ENCODE measurements at regions not wholly inside any gene's neighbourhood (a gene's known extent, or its start where the extent isn't known, plus 50 kb on each side); places are given as distances from the start of the nearest gene placed in this dataset.

DNA sequence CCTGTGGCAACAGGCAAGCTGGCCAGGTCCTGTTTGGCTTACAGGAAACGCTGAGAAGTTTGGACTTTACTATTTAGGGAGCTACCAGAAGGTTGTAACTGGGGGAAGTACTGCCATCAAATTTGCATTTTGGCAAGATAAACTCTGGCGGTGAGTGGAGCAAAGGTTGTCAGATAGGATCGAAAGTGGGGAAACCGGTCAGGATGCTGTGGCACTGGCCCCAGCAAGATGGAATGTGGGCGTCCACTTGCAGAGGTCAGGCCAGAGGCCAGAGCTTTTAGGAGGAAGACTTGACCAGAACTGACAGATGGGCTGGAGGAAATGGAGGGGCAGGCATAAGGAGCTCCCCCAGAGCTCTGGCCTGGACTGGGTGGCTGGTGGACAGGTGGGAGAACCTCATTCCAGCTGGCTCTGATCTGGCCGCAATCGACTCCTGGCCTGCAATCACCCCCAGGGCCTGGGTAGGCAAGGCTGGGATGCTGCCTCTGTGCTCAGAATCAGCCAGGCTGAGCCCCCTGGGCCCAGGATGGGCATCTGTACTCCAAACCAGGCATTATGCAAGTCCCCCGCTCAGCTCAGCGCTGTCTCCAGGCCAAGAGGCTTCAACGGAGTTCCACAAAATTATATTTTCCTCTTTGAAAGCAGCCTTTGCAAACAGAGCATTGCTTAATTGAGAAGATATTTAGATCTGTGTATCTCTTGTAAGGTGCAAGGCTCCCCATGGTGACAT is 178.3 kb upstream of the NECTIN1 start:
- peak; percentile 68 for DNase-seq (ENCODE audit: low spot score)

DNA sequence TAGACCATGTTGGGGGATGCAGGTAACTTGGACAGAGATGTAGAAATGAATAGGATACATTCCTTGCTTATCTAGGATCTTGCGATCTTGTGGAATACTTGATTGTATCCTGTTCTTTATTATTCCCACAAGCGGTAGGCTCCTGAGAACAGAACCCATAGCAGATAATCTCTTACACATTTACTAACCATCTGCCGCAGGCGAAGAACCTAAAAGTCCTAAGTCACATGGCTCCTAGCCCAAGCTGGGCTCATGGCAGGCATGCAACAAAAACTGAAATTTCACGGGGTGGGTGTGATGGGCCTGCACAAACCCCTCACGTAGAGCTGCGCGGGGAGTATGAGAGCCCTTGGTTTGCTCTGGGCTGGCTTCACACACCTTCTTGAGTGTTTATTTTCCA is 177.4 kb upstream of the NECTIN1 start:
- no peak for DNase-seq (ENCODE audit: low spot score)

DNA sequence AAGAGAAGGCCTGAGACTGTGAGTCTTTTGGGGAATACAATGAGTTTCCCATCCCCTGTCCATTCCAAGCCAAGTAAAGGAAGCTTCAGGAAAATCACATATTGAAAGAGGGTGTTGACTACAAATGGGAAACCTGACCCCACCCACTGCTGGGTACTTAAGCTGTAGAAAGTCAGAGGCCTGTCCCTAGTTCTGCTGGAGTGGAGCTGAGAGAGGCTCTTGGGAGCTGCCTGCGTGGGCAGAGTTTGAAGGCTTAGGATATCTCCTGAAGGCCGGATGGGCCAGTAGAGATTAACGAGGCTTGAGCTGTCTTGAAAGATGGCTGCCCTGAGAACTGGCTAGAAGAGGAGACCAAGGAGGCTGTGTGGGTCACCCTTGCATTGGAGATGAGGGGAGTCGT is 176.2 kb upstream of the NECTIN1 start:
- DNase-seq (ENCODE audit: low spot score): no peak

DNA sequence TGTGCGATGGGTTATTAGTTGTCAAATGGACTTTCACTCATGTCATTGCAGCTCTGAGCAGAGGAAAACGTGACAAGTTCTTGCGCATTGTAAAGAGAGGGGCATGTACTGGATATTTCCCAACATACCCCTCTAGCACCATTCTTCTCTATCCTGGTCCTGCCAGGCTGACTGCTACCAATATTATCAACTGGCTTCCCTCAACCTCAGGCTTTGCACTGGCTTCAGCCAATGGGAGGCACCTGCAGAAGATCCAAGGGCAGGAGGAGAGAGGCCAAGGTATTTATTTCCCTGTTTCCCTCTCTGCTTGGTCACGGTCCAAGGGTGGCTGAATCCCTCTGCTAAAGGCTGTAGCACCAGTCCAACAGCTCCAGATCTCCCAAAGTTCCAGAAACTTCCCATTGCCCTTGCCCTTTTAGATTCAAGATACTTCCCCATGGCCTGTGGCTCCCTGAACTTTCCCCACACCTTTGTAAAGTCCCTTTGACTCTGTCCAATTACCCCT is 175.6 kb upstream of the NECTIN1 start:
- DNase-seq (ENCODE audit: low spot score): no peak

DNA sequence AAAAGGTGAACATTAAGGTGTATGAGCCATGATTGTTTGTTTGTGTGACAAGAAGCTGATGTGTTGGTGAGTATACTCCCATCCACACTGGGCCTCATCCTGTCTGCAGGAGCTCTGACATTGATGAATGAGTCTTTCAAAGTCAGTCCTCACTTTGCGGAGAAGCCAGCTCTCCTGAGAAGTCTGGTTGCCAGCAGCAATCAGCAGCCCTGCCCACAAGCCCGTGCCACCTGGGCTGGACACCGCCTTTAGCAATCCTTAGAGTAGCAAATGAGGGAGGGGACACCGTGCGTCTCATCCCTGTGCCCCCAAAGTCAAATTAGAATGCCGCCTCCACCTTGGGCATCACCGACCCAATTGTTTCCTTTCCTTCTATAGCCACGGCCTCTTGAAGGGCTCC is 174.8 kb upstream of the NECTIN1 start:
- no peak for DNase-seq (ENCODE audit: low spot score)

DNA sequence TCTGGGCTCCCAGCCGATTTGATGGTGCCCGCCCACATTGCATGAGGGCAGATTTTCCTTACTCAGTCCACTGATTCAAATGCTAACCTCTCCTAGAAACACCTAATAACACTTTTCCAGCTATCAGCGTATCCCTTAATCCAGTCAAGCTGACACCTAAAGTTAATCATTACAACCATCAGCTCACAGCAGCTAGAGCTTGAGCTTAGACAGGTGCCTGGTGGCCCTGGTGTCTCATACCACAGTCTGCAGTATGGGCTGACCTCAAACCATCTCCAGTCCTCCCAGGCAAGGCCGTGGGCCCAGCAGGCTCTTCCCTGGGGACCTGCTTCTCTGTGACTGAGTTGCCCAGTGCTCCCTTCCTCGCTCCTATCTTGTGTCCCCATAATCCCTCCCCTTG is 174.4 kb upstream of the NECTIN1 start:
- no peak for DNase-seq (ENCODE audit: low spot score)

DNA sequence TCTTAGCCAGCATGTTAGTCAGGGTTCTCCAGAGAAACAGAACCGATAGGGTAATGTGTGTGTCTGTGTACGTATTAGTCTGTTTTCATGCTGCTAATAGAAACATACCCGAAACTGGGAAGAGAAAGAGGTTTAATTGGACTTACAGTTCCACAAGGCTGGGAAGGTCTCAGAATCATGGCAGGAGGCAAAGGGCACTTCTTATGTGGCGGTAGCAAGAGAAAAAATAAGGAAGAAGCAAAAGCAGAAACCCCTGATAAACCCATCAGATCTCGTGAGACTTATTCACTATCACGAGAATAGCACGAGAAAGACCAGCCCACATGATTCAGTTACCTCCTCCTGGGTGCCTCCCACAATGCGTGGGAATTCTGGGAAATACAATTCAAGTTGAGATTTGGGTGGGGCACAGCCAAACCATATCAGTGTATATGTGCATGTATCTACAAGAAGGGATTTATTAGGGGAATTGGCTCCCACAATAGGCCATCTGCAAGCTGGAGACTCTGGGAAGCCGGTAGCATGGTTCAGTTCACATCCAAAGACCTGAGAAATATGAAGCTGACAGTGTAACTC is 173.7 kb upstream of the NECTIN1 start:
- no peak for DNase-seq (ENCODE audit: low spot score)

DNA sequence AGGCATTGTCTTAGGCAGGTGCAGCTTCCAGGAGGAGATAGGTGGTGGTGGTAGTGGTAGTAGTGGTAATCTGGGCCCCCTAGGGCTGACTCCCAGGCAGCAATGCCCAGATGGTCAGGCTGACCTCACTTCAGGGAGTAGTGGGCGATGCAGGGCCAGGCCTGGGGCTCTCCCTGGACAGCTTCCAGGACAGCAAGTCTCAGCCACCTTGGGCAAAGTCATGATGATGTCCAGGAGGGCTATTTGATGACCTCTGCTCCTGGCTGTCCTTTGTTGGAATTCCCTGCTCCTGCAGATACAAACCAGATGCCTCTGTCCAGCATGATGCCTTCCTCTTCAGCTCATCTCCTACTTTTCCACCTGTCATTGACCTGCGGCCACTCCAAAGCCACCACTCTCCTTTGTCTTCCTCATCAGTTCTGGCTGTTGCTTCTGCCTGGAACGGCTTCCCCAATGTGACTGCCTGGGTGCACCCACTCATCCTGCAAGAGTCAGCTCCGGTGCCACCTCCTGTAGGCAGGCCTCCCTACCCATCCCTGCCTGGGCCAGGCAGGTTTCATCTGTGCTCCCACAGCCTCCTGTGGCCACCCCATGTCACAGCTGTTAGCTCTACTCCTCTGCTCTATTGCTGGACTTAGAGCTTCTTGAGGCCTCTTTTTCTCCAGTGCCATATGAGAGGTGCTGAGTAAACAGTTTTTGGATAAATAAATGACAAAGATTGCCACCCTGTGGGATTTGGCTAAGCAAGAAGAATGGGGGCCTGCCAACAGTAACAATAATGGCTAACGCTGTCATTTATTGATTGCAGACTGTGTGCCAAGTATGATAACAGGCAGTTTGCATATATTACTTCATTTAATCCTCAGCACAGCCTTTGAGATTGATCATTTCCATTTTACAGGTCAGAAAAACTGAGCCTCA is 172.9 kb upstream of the NECTIN1 start:
- no peak for DNase-seq (ENCODE audit: low spot score)

DNA sequence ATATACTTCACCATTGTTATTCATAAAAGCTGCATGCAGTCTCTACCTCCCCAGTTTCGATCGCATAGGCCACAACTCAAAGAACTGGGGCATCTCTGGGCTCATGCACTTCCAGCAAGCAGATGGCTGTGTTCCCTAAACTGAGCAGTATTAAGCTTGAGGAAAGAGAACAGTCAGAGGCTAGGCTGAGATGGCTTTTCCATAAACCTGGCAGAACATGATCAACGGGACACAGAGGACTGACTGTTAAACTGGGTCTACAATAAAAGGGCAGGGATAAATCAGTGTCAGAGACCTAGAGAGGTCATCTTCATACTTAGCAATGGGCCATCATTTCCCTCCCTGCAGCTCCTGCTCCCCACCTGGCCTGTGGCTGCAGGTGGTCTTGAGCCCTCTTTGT is 171.0 kb upstream of the NECTIN1 start:
- DNase-seq (ENCODE audit: low spot score): no peak

DNA sequence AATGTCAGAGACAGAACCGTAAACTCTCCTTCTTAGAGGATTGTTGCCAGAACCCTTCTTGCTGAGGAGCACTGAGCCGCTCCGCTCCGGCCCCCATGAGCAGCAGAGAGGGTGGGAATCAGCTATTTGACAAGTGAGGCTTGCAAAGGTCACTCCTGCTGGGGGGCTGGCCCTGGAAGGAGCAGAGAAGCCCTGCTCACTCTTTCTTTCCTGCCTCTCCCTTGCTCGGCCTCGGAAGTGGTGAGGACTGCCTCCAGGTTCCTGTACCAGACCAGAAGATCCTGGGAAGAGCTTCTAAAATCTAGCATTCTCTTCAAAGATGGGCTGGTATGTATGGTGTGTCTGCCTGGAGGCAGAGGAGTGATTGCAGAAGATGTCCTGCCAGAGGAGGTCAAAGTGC is 168.6 kb upstream of the NECTIN1 start:
- no peak for DNase-seq (ENCODE audit: low spot score)

DNA sequence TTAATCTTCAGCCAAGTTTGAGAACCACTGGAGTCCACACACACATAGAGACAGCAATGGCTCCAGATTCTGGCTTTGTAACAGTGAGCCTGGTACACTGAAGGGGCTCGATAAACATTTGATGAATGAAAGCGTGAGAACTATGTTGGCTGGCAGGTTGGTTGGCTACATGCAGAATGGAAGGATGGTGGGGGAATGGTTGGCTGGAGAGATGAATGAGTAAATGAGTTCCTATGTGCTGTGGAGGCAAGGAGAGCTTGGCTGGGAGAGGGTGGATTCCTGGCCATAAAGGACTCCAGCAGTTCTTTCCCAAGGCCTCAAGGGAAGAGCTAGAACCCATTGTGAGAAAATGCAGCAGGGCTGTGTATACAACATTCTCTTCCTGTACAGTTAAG is 168.0 kb upstream of the NECTIN1 start:
- no peak for DNase-seq (ENCODE audit: low spot score)

DNA sequence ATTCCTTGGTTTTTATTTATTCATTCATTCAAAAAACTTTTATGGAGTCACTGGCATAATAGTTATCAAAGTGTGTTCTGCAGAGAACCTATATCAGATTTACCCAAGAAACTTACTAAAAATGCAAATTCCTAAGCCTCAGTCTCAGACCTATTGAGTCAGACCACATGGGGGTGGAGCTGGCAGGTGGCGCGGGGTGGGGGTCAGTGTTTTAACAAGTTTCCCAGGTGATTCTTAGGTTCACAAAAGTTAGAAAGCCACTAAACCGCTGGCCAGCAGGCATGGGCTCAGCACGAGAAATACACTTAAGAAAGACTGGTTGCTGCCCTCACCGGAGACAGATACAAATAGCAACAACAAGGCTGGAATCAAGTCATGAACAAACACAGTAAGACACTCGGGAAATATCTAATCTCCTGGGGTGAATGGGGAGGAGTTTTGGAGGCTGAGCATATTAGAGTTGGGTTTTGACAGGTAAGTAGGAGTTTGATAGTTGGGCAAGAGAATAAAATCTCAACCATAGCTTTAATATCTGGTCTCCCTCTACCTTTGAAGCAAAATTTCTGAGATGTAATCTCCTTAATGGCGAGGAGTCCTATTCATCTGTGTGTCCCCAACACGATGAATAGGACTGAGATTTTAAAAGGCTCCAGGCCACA is 167.5 kb upstream of the NECTIN1 start:
- no peak for DNase-seq (ENCODE audit: low spot score)

DNA sequence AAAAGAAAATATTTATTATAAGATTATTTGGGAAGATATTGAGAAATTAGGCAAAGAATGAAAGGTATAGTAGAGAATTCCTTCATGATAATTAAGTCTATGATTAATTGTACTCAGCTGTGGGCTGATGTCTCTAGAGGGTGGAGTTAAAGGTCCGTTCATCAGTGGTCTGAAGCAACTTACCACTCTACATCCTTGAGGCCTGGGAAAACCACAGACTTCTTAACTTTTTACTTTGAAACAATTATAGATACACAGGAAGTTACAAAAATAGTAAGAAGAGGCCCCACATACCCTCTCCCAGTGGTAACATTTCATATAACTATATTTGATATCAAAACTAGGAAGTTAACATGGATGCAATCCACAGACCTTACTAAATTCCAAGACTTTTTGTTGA is 167.0 kb upstream of the NECTIN1 start:
- DNase-seq (ENCODE audit: low spot score): no peak

DNA sequence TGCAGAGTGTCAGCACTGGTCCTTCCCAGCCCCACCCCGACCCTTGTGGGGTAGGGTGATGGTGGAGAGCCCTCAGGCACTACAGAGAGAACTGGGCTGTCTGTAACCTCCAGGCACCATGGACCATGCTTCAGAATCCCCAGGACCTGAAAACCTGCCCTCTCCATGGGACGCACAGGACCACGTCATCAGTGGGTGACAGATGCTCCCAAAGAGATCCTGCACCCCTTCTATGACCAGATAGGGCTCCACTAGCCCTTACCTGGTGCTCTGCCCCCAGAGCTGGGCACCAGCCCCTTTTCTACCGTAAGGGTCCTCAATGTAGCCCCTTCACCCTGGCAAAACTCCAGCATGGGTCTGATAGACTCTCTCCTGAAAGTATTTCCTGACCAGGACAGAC is 165.9 kb upstream of the NECTIN1 start:
- no peak for DNase-seq (ENCODE audit: low spot score)

DNA sequence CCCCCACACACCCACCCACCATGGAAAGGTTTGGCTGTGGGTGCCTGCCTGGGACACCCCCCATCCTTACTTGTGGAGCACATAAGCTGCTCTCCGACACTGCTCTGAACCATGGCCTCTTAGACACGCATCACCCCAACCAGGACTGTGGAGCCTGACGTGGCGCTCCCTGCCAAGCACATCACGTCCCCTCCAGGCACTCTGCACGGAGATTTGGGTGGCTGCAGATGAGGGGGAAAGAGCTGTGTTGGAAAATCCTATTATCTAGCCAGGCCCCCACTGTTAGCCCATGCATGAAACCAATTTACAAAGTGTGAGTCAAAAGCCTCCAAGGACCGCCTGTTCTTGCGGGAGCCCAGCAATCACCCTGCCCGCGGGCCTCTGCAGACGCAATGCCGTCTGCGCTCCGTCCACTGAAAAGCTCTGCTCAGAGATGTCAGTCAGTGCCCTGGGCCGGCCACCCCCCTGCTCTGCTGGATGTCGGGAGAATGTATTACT is 163.4 kb upstream of the NECTIN1 start:
- DNase-seq (ENCODE audit: low spot score): no peak

DNA sequence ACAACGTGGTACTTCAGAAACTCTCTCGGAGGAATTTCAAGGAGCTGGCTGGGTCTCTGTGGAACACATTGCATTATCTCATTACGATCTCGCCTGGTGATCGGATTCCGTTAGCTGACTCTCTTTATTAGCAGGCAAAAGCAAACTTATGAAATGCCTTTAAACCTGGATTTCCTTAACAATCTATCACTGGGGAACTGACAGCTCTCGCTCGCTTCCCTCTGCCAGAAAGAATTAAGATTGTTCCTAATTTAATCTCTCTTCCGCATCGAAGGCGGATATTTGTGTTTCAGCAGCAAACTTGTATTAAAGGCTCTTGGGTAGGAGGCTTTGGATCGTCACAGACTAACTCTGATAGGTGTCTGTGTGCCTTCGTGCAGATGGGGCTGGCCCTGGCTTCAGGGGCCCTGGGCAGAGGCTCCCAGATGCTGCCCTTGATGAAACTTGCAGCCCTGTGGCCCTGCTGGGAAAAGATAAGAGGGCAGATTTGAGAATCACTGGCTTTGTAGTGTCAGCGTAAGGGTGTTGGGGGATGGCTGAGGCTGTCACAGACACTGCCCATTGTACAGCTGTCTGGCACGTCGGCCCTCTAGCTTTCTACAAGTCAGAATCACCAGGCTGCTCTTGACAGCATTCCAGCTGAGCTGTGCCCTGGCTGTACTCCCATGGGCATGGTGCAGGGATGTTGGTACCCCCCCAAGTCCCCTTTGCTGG is 162.2 kb upstream of the NECTIN1 start:
- DNase-seq (ENCODE audit: low spot score): no peak

DNA sequence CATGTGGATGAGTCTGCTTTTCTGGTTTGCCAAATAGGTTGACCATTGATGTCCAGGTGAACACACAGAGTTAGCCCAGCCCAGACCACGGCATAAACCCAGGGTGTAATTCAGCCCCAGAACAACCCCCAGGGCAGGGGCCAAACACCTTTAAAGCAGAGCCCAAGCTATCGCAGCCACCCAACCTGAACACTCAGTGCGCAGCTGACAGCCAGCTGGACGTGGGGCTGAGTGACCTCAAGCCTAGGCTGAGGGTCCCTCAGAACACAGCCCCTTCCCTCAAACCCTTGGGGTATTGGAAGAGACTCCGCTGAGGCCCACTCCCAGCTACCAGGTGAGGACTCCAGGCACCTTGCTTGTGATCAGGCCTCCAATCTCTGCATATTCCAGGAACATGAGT is 161.5 kb upstream of the NECTIN1 start:
- DNase-seq (ENCODE audit: low spot score): no peak

DNA sequence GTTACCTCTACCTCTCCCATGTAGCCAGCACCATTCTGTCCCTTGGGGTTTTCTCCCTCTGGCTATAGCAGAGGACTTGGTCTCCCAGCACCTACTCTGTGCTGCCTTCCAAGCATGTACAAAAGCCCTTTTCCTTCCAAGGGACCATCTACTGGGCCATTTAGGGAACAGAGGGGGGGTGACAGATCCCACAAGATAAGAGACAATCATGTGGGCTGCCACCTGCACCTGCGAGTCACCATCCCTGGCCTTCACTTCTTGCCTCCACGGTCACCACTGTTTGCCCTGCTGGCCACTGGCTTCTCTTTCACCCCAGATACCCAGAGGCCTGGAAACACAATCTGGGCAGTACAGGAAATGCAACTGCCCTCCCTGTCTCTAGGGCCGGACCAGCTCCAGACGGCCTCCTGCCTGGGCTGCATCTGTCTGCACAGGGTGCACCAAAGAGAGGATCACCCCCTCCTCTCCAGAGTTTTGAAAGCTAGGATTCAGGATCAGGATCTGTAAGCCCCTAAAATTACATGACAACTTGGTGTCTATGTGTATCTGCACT is 160.8 kb upstream of the NECTIN1 start:
- DNase-seq (ENCODE audit: low spot score): no peak

DNA sequence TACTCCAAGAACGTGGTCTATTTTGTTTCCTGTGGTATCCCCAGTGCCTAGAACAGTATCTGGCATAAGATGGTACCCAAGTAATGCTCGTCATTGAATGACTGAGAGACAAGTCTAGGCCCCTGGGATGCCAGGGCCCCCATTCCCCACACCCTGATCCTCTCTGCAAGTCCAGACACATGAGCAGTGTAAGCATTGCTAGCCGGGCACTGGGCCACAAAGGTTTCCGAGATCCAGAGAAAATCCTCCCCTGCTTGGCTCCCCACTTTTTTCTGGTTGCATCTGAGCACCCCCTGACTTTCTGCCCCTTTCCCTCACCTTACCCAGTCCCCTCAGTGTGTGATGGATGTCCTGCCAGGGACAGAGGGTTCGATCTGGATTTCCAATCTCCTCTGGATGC is 160.1 kb upstream of the NECTIN1 start:
- no peak for DNase-seq (ENCODE audit: low spot score)

DNA sequence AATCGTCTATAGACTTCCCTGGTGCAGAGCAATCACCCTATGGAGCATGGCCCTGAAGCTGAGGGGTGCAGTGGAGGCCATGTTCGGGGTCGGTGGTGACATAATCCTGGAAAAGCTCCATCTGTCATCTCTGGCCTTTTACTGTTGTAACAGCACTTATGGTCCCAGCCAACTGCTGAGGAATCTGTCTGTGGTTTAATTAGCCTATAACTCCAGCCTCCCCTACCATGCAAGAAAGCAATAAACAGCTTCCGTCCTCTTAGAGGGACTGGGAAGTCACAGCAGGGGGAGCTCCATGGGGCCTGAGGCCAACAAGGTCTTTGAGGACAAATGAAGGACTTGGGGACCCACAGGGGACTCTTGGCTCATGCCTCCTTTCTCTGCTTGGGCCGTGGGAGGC is 159.1 kb upstream of the NECTIN1 start:
- DNase-seq (ENCODE audit: low spot score): no peak

DNA sequence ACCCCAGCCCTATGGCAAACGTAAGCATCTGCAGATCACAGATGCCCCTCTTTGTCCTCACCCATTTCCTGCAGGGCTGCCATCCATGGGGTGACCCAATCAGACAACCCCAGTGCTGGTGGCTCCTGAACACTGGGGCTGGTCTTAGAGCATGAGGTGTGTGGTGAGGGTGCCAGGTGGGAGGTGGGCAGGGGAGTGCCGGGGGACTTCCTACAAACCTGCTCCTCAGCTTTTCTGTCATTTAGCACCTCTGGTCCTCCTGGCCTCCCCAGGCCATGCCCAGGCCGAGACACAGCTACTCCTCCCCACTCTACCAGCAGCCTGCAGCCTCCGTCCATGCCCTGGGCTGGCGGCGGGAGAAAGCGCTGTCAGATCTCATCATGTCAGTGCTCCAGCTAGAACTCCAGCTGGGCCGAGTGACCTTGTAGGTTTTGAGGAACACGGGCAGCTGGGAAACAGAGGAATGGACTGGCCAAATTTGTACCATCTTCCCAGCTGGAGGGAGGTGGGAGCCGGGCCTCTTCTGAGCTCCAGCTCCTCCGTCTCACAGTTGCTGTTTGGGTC is 157.7 kb upstream of the NECTIN1 start:
- no peak for DNase-seq (ENCODE audit: low spot score)

Data from ureter (tissue), 1 donor.